ENCODE measurements at regions not wholly inside any gene's neighbourhood (a gene's known extent, or its start where the extent isn't known, plus 50 kb on each side); places are given as distances from the start of the nearest gene placed in this dataset.

DNA sequence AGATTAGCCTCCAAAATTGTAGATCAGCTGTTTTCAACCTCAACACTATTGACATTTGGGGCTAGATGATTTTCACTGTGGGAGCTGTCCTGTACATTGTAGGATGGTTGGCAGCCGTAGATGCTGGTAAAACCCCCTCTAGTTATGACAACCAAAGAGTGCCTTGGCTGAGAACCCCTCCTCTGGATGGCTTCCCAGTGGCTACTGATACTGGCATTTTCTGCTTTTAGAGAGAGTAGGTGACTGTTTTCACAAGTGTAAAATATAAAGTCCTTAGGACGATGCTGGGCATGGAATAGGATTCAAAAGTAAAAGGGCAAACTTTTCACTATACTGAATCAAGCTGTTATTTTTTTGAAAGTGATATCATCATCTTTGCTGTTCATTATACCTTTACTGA, 1048.8 kb upstream of the EEF2KMT start:
- H3K9ac ChIP-seq (ENCODE audit: control insufficient read depth, extremely low read depth, insufficient read depth, low read length), result no peak overlapping the region
- no peaks in the 10 kb centered on the region for H3K9me3 ChIP-seq (ENCODE audit: control insufficient read depth, low read depth, low read length)
- no peaks in the 10 kb centered on the region for H3K9me1 ChIP-seq (ENCODE audit: control insufficient read depth, extremely low read depth, insufficient read depth, low read length)
- FAIRE-seq (no peak), DNase-seq (ENCODE audit: low read depth, low spot score) (no peak)
- H2AFZ ChIP-seq (ENCODE audit: control insufficient read depth, low read length), result no peak overlapping the region
- H3K4me3 ChIP-seq (ENCODE audit: control insufficient read depth in 2 of 3, extremely low read depth in 1 of 3, insufficient read depth in 2 of 3, low read depth in 1 of 3, low read length in 3 of 3), result no peak overlapping the region
- dilution Hi-C loops (cut with MboI; ENCODE audit: extremely low pct_ligation_motif_present, low sequenced_read_pairs), result no loop called here
- no peaks in the 10 kb centered on the region for H3K79me2 ChIP-seq (ENCODE audit: control insufficient read depth, insufficient read depth, low read length)
- H4K20me1 ChIP-seq (ENCODE audit: control insufficient read depth, extremely low read depth, insufficient read depth, low read length), result no peaks in the 10 kb centered on the region
- no peak overlapping the region for H3K27ac ChIP-seq (ENCODE audit: control insufficient read depth, insufficient read depth, low read length)
- no peaks in the 10 kb centered on the region for H3K4me1 ChIP-seq (ENCODE audit: control insufficient read depth, extremely low read depth, insufficient read depth, low read length)
- no peaks in the 10 kb centered on the region for H3K36me3 ChIP-seq (ENCODE audit: control insufficient read depth in 2 of 2, extremely low read depth in 1 of 2, insufficient read depth in 2 of 2, low read length in 2 of 2)
- no peak for TF ChIP-seq EZH2 (IDR thresholded peaks at IDR 0.05; ENCODE audit: low read length)
- TF ChIP-seq, protein P1, sequence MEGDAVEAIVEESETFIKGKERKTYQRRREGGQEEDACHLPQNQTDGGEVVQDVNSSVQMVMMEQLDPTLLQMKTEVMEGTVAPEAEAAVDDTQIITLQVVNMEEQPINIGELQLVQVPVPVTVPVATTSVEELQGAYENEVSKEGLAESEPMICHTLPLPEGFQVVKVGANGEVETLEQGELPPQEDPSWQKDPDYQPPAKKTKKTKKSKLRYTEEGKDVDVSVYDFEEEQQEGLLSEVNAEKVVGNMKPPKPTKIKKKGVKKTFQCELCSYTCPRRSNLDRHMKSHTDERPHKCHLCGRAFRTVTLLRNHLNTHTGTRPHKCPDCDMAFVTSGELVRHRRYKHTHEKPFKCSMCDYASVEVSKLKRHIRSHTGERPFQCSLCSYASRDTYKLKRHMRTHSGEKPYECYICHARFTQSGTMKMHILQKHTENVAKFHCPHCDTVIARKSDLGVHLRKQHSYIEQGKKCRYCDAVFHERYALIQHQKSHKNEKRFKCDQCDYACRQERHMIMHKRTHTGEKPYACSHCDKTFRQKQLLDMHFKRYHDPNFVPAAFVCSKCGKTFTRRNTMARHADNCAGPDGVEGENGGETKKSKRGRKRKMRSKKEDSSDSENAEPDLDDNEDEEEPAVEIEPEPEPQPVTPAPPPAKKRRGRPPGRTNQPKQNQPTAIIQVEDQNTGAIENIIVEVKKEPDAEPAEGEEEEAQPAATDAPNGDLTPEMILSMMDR (optimal IDR thresholded peaks at IDR 0.05 in 1 of 3, IDR thresholded peaks at IDR 0.05 in 1 of 3, conservative IDR thresholded peaks at IDR 0.05 in 1 of 3; ENCODE audit: extremely low read depth in 1 of 3, insufficient read depth in 2 of 3, low read length in 3 of 3), result no peak
- H3K27me3 ChIP-seq (ENCODE audit: control insufficient read depth, extremely low read depth, insufficient read depth, low read length), result no peaks in the 10 kb centered on the region
- no peak overlapping the region for H3K4me2 ChIP-seq (ENCODE audit: control insufficient read depth, extremely low read depth, insufficient read depth, low read depth, low read length)

DNA sequence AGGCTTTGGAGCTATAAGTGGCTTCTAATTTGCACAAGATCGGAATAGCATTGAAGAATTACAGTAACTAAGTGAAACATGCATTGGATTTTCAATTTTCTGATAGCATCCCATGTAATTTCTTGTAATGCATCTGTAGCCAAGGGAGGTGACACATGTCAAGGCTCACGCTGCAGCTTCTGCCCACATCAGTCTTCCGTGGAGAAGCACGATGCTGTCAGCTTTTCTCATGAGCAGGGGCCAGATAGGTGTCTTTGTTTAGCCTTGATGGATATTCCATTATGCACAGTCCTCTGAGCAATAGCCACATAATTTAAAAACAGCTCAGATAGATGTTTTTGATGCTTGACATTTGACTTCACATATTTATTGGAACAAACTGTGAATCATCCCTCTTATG, 1046.9 kb upstream of the EEF2KMT start:
- no peak for DNase-seq (ENCODE audit: low read depth, low spot score)
- no peak overlapping the region for H2AFZ ChIP-seq (ENCODE audit: control insufficient read depth, low read length)
- H3K4me3 ChIP-seq (ENCODE audit: control insufficient read depth in 2 of 3, extremely low read depth in 1 of 3, insufficient read depth in 2 of 3, low read depth in 1 of 3, low read length in 3 of 3), result no peak overlapping the region
- no peak for TF ChIP-seq EZH2 (IDR thresholded peaks at IDR 0.05; ENCODE audit: low read length)
- TF ChIP-seq, protein P1 (optimal IDR thresholded peaks at IDR 0.05 in 1 of 3, IDR thresholded peaks at IDR 0.05 in 1 of 3, conservative IDR thresholded peaks at IDR 0.05 in 1 of 3; ENCODE audit: extremely low read depth in 1 of 3, insufficient read depth in 2 of 3, low read length in 3 of 3), result no peak
- no peak for FAIRE-seq
- no peaks in the 10 kb centered on the region for H4K20me1 ChIP-seq (ENCODE audit: control insufficient read depth, extremely low read depth, insufficient read depth, low read length)
- no peak overlapping the region for H3K27ac ChIP-seq (ENCODE audit: control insufficient read depth, insufficient read depth, low read length)
- H3K9me3 ChIP-seq (ENCODE audit: control insufficient read depth, low read depth, low read length), result peaks cover 4% of the 10 kb centered on the region
- no peak overlapping the region for H3K9ac ChIP-seq (ENCODE audit: control insufficient read depth, extremely low read depth, insufficient read depth, low read length)
- dilution Hi-C loops (cut with MboI; ENCODE audit: extremely low pct_ligation_motif_present, low sequenced_read_pairs), result no loop called here
- H3K4me2 ChIP-seq (ENCODE audit: control insufficient read depth, extremely low read depth, insufficient read depth, low read depth, low read length), result no peak overlapping the region
- H3K27me3 ChIP-seq (ENCODE audit: control insufficient read depth, extremely low read depth, insufficient read depth, low read length), result no peaks in the 10 kb centered on the region
- H3K36me3 ChIP-seq (ENCODE audit: control insufficient read depth in 2 of 2, extremely low read depth in 1 of 2, insufficient read depth in 2 of 2, low read length in 2 of 2), result no peaks in the 10 kb centered on the region
- H3K4me1 ChIP-seq (ENCODE audit: control insufficient read depth, extremely low read depth, insufficient read depth, low read length), result no peaks in the 10 kb centered on the region
- H3K79me2 ChIP-seq (ENCODE audit: control insufficient read depth, insufficient read depth, low read length), result no peaks in the 10 kb centered on the region
- H3K9me1 ChIP-seq (ENCODE audit: control insufficient read depth, extremely low read depth, insufficient read depth, low read length), result no peaks in the 10 kb centered on the region

All from keratinocyte (primary cell).